Upper lobe of left lung (tissue), 4 donors: ENCODE measurements at regions not wholly inside any gene's neighbourhood (a gene's known extent, or its start where the extent isn't known, plus 50 kb on each side); places are given as distances from the start of the nearest gene placed in this dataset.

ENCODE experiments used
- CTCF ChIP-seq, 6 experiments: fragments of 450-650 bp in 4 of 6; fragments of 200-600 bp in 2 of 6; sonication (generic) in 2 of 6; IDR thresholded peaks; one replicate each; pipeline ENCODE4 v1.5.1; 2016 to 2019; ENCODE audit warnings: antibody characterized with exemption in 6 of 6
- EP300 ChIP-seq, 4 donors: sonication (generic); formaldehyde crosslinking; IDR thresholded peaks; one replicate each; pipeline ENCODE4 v1.5.1; 2017; ENCODE audit warnings: antibody characterized with exemption in 4 of 4, control low read depth in 2 of 4
- POLR2A ChIP-seq, 4 donors: fragments of 450-650 bp; IDR thresholded peaks; one replicate each; pipeline ENCODE4 v1.5.1; 2016 to 2017; ENCODE audit warnings: antibody characterized with exemption in 4 of 4, mild to moderate bottlenecking in 2 of 4
- POLR2AphosphoS5 ChIP-seq, 2 donors: sonication (generic); formaldehyde crosslinking; IDR thresholded peaks; one replicate each; pipeline ENCODE4 v1.5.1; 2017; ENCODE audit warnings: antibody characterized with exemption in 2 of 2

- TF ChIP-seq CTCF (IDR thresholded peaks at IDR 0.05) (no peak), POLR2A (IDR thresholded peaks at IDR 0.05) (no peak), EP300 (IDR thresholded peaks at IDR 0.05) (no peak), POLR2AphosphoS5 (IDR thresholded peaks at IDR 0.05) (no peak)
Observed at GRCh38 chr13:103354171-103354570, 288.0 kb upstream of the SLC10A2 start.
